Neural progenitor cell (in vitro differentiated cells): ENCODE measurements at regions not wholly inside any gene's neighbourhood (a gene's known extent, or its start where the extent isn't known, plus 50 kb on each side); places are given as distances from the start of the nearest gene placed in this dataset.

Experiments used
- DNase-seq: peaks from one replicate; pipeline ENCODE4 v3.0.0-alpha.2; 2016; ENCODE audit warnings: low spot score
- H2AFZ ChIP-seq: fragments of 200-600 bp; sonication (generic); replicated peaks from 2 replicates; pipeline ENCODE4 v1.6.1; 2016; ENCODE audit warnings: antibody characterized with exemption
- H3F3A ChIP-seq: fragments of 200-600 bp; sonication (generic); 2 replicates; pipeline ENCODE4 v1.6.1; 2016; ENCODE audit warnings: antibody characterized with exemption, low read depth
- H3K27ac ChIP-seq: fragments of 200-600 bp; sonication (generic); 2 replicates; pipeline ENCODE4 v1.5.1; 2016; ENCODE audit warnings: mild to moderate bottlenecking
- H3K27me3 ChIP-seq: fragments of 200-600 bp; sonication (generic); 2 replicates; pipeline ENCODE4 v1.6.1; 2016; ENCODE audit warnings: mild to moderate bottlenecking, moderate library complexity
- H3K36me3 ChIP-seq: fragments of 200-600 bp; sonication (generic); 2 replicates; pipeline ENCODE4 v1.5.1; 2016
- H3K4me1 ChIP-seq: fragments of 200-600 bp; sonication (generic); 2 replicates; pipeline ENCODE4 v1.6.1; 2016; ENCODE audit warnings: mixed run types
- H3K4me2 ChIP-seq: fragments of 200-600 bp; sonication (generic); 2 replicates; pipeline ENCODE4 v1.6.1; 2016
- H3K4me3 ChIP-seq: fragments of 200-600 bp; sonication (generic); 2 replicates; pipeline ENCODE4 v1.5.1; 2016
- H3K79me2 ChIP-seq: fragments of 200-600 bp; sonication (generic); 2 replicates; pipeline ENCODE4 v1.6.1; 2016; ENCODE audit warnings: low read depth
- H3K9ac ChIP-seq: fragments of 200-600 bp; sonication (generic); 2 replicates; pipeline ENCODE4 v1.6.1; 2016
- H3K9me3 ChIP-seq: fragments of 200-600 bp; sonication (generic); 2 replicates; pipeline ENCODE4 v1.5.1; 2016; ENCODE audit warnings: low read depth
- H4K20me1 ChIP-seq: fragments of 200-600 bp; sonication (generic); 2 replicates; pipeline ENCODE4 v1.6.1; 2016; ENCODE audit warnings: low read depth
- H3K27ac Mint-ChIP-seq: 3 replicates; pipeline ENCODE4 v1.8.0; 2021; ENCODE audit warnings: mixed read lengths
- H3K27me3 Mint-ChIP-seq: 2 replicates; pipeline ENCODE4 v1.8.0; 2022; ENCODE audit warnings: low read depth, mild to moderate bottlenecking, inconsistent platforms, moderate library complexity, mixed read lengths; ENCODE audit not compliant: insufficient read depth
- H3K36me3 Mint-ChIP-seq: 3 replicates; pipeline ENCODE4 v1.8.0; 2021; ENCODE audit warnings: mixed read lengths
- H3K4me1 Mint-ChIP-seq: 3 replicates; pipeline ENCODE4 v1.8.0; 2021; ENCODE audit warnings: mixed read lengths
- H3K4me3 Mint-ChIP-seq: 3 replicates; pipeline ENCODE4 v1.8.0; 2021; ENCODE audit warnings: mild to moderate bottlenecking, moderate library complexity, mixed read lengths
- H3K9me3 Mint-ChIP-seq: 3 replicates; pipeline ENCODE4 v1.8.0; 2020; ENCODE audit warnings: mixed read lengths
- CTCF ChIP-seq: fragments of 200-600 bp; sonication (generic); IDR thresholded peaks from 2 replicates; pipeline ENCODE4 v1.5.1; 2017; ENCODE audit warnings: antibody characterized with exemption, mild to moderate bottlenecking
- EZH2 ChIP-seq: fragments of 200-600 bp; sonication (generic); IDR thresholded peaks from 2 replicates; pipeline ENCODE4 v1.6.1; 2017; ENCODE audit warnings: antibody characterized with exemption, mild to moderate bottlenecking, moderate library complexity
- EZH2phosphoT487 ChIP-seq: fragments of 200-600 bp; sonication (generic); IDR thresholded peaks from 2 replicates; pipeline ENCODE4 v1.6.1; 2017; ENCODE audit warnings: antibody characterized with exemption

- Histone ChIP-seq H3K9ac (no peak overlapping the region), H3K27me3 (no peaks in the 10 kb centered on the region), H3K9me3 (no peaks in the 10 kb centered on the region), H3K4me1 (no peaks in the 10 kb centered on the region), H4K20me1 (no peaks in the 10 kb centered on the region), H3K4me2 (no peak overlapping the region), H3K79me2 (no peaks in the 10 kb centered on the region), H3K4me3 (no peak overlapping the region), H2AFZ (no peak overlapping the region), H3F3A (no peaks in the 10 kb centered on the region), H3K27ac (no peak overlapping the region), H3K36me3 (no peaks in the 10 kb centered on the region)
- Mint-ChIP-seq H3K4me3 (no peak overlapping the region), H3K4me1 (no peaks in the 10 kb centered on the region), H3K27me3 (no peaks in the 10 kb centered on the region), H3K36me3 (no peaks in the 10 kb centered on the region), H3K27ac (no peak overlapping the region), H3K9me3 (no peaks in the 10 kb centered on the region)
- DNase-seq = no peak
- no peak for TF ChIP-seq EZH2phosphoT487
- no peak for TF ChIP-seq CTCF
- no peak for TF ChIP-seq EZH2
Measured at GRCh38 chr5:33115467-33115866, 325.3 kb upstream of the TARS1 start.

- H3K36me3 Mint-ChIP-seq = no peaks in the 10 kb centered on the region
- no peak overlapping the region for H3K27ac ChIP-seq
- no peaks in the 10 kb centered on the region for H3K4me1 Mint-ChIP-seq
- H3K27ac Mint-ChIP-seq = no peak overlapping the region
- H3K9me3 ChIP-seq = no peaks in the 10 kb centered on the region
- no peaks in the 10 kb centered on the region for H3K9me3 Mint-ChIP-seq
- no peak overlapping the region for H3K4me3 ChIP-seq
- H4K20me1 ChIP-seq = no peaks in the 10 kb centered on the region
- no peak for DNase-seq
- H3K4me2 ChIP-seq = no peak overlapping the region
- H3K4me1 ChIP-seq = no peaks in the 10 kb centered on the region
- H3K27me3 Mint-ChIP-seq = no peaks in the 10 kb centered on the region
- H3K9ac ChIP-seq = no peak overlapping the region
- no peaks in the 10 kb centered on the region for H3F3A ChIP-seq
- H3K27me3 ChIP-seq = no peaks in the 10 kb centered on the region
- TF ChIP-seq EZH2 (no peak), CTCF (no peak), EZH2phosphoT487 (no peak)
- no peak overlapping the region for H3K4me3 Mint-ChIP-seq
- H3K79me2 ChIP-seq = no peaks in the 10 kb centered on the region
- H3K36me3 ChIP-seq = no peaks in the 10 kb centered on the region
- H2AFZ ChIP-seq = no peak overlapping the region
Measured at GRCh38 chr5:33118761-33119415, 321.9 kb upstream of the TARS1 start.

- H3K4me3 ChIP-seq = no peak overlapping the region
- H3K4me1 Mint-ChIP-seq = no peaks in the 10 kb centered on the region
Measured at GRCh38 chr5:33120671-33121070, 320.1 kb upstream of the TARS1 start.

More at GRCh38 chr5:33120671-33121070, 320.1 kb upstream of the TARS1 start:
- Histone ChIP-seq H3K9ac (no peak overlapping the region), H4K20me1 (no peaks in the 10 kb centered on the region), H3K27me3 (no peaks in the 10 kb centered on the region), H3K4me1 (no peaks in the 10 kb centered on the region), H3K4me2 (no peak overlapping the region), H2AFZ (no peak overlapping the region), H3K36me3 (no peaks in the 10 kb centered on the region), H3K9me3 (no peaks in the 10 kb centered on the region), H3F3A (no peaks in the 10 kb centered on the region), H3K27ac (no peak overlapping the region), H3K79me2 (no peaks in the 10 kb centered on the region)
- H3K4me3 Mint-ChIP-seq = no peak overlapping the region
- no peaks in the 10 kb centered on the region for H3K36me3 Mint-ChIP-seq
- no peaks in the 10 kb centered on the region for H3K27me3 Mint-ChIP-seq
- H3K27ac Mint-ChIP-seq = no peak overlapping the region
- no peaks in the 10 kb centered on the region for H3K9me3 Mint-ChIP-seq
- no peak for TF ChIP-seq EZH2phosphoT487
- TF ChIP-seq CTCF = no peak
- no peak for TF ChIP-seq EZH2
- DNase-seq = no peak
